ENCODE measurements at regions not wholly inside any gene's neighbourhood (a gene's known extent, or its start where the extent isn't known, plus 50 kb on each side); places are given as distances from the start of the nearest gene placed in this dataset.

- TF ChIP-seq REST (IDR thresholded peaks at IDR 0.05; ENCODE audit: low read depth) (no peak), ATF3 (IDR thresholded peaks at IDR 0.05) (no peak), EZH2 (IDR thresholded peaks at IDR 0.05) (no peak), SP1 (IDR thresholded peaks at IDR 0.05; ENCODE audit: low read depth) (no peak)
These were observed 181.6 kb downstream of the PTPRU start (continued) for GRCh38 chr1:29417971-29418370.

- Histone ChIP-seq H3K4me1 (ENCODE audit: control insufficient read depth in 1 of 2, insufficient read depth in 2 of 2, low read length in 2 of 2) (0 out of 4 replicates have a peak, but pooled peaks cover 3 to 4% of the 10 kb centered on the region in 2 experiments), H4K20me1 (ENCODE audit: insufficient read depth) (no peaks in the 10 kb centered on the region), H3K36me3 (ENCODE audit: control insufficient read depth in 1 of 2, insufficient read depth in 2 of 2, low read length in 2 of 2) (no peaks in the 10 kb centered on the region), H3K27ac (ENCODE audit: low read depth, low read length) (no peak overlapping the region), H3K9me3 (ENCODE audit: control insufficient read depth in 1 of 2, insufficient read depth in 1 of 2, low read depth in 1 of 2, low read length in 2 of 2) (no peaks in the 10 kb centered on the region), H3K9me2 (ENCODE audit: insufficient read depth) (no peaks in the 10 kb centered on the region), H3K9ac (ENCODE audit: low read length) (no peak overlapping the region), H2AFZ (ENCODE audit: low read depth, low read length, poor library complexity, severe bottlenecking) (no peak overlapping the region), H3K27me3 (ENCODE audit: insufficient read depth, low read length) (peaks cover 7% of the 10 kb centered on the region; the same call in 1 of the 2 replicates), H3K4me3 (replicated peaks in 1 of 2; ENCODE audit: low read depth in 1 of 2, low read length in 2 of 2) (no peak overlapping the region), H3K79me2 (ENCODE audit: insufficient read depth, low read length) (no peaks in the 10 kb centered on the region), H3K4me2 (ENCODE audit: low read length) (no peak overlapping the region)
- no peak for ATAC-seq
- BruUV-seq (replicated peaks) = no TSS peak
- ChIA-PET RAD21 (ENCODE audit: low non-redundant PET in 1 of 2, low total read pairs in 2 of 2, uncharacterized antibody in 2 of 2, unreplicated experiment in 2 of 2) (no interaction called here), POLR2A (no interaction called here), CTCF (no interaction called here)
- no peak for TF ChIP-seq POLR2AphosphoS5 (IDR thresholded peaks at IDR 0.05; ENCODE audit: low read depth, low read length)
- no peak for TF ChIP-seq RAD21 (IDR thresholded peaks at IDR 0.05; ENCODE audit: low read depth)
- TF ChIP-seq JUND (IDR thresholded peaks at IDR 0.05) = no peak
- TF ChIP-seq SP1 (IDR thresholded peaks at IDR 0.05; ENCODE audit: low read depth) = no peak
- no peak for TF ChIP-seq REST (IDR thresholded peaks at IDR 0.05; ENCODE audit: low read depth)
- no peak for TF ChIP-seq EGR1 (IDR thresholded peaks at IDR 0.05; ENCODE audit: low read depth)
- no peak for TF ChIP-seq MAX (IDR thresholded peaks at IDR 0.05)
- TF ChIP-seq YY1 (IDR thresholded peaks at IDR 0.05; ENCODE audit: extremely low read depth, insufficient replicate concordance, low read depth, low read length) = no peak
- TF ChIP-seq EZH2 (IDR thresholded peaks at IDR 0.05) = no peak
- TF ChIP-seq CEBPB (IDR thresholded peaks at IDR 0.05; ENCODE audit: low read depth) = no peak
- no peak for TF ChIP-seq POLR2A (IDR thresholded peaks at IDR 0.05; ENCODE audit: borderline replicate concordance, extremely low read depth, insufficient read depth, insufficient read length)
- no peak for TF ChIP-seq SRF (IDR thresholded peaks at IDR 0.05; ENCODE audit: low read depth)
- TF ChIP-seq ZNF274 (IDR thresholded peaks at IDR 0.05; ENCODE audit: low read depth, low read length) = no peak
- no peak for TF ChIP-seq TCF7L2 (IDR thresholded peaks at IDR 0.05; ENCODE audit: borderline replicate concordance, extremely low read depth, insufficient read depth, insufficient read length)
- intact Hi-C loops (cut with micrococcal nuclease) = loop anchor here (5.0 kb wide), 1 partner anchor 170 kb away; no protein-coding TSS in a partner anchor
- DNase-seq (ENCODE audit: low read depth, low spot score) = no peak
These were observed 181.0 kb downstream of the PTPRU start for GRCh38 chr1:29417147-29417858.

Measured in HCT116 (cell line).